IMR-90 (cell line): ENCODE measurements at regions not wholly inside any gene's neighbourhood (a gene's known extent, or its start where the extent isn't known, plus 50 kb on each side); places are given as distances from the start of the nearest gene placed in this dataset.

ENCODE experiments used
- ATAC-seq: fragments of 200-7000 bp; cut with Tn5 transposase; 2 replicates; pipeline ENCODE4 v1.9.1; 2020; ENCODE audit warnings: low read depth, mild to moderate bottlenecking, moderate library complexity
- BruUV-seq: library from RNA; stranded (reverse); fragments of 400-500 nt; replicated peaks from 2 replicates; lab custom pipeline; 2021; lab: Mats Ljungman, UMichigan
- CTCF ChIA-PET: fragments of 300-600 bp; formaldehyde crosslinking; extraction: SDS; loops from one replicate; lab custom pipeline; 2021; ENCODE audit warnings: antibody characterized with exemption; lab: Yijun Ruan, JAX
- POLR2A ChIA-PET: fragments of 300-600 bp; sonication (Branson Sonifier 250); formaldehyde crosslinking; loops from one replicate; lab custom pipeline; 2022; ENCODE audit warnings: antibody characterized with exemption; ENCODE audit not compliant: unreplicated experiment; lab: Charles Lee
- DNase-seq: peaks from one replicate; pipeline ENCODE4 v3.0.0; 2013
- H2AFZ ChIP-seq: replicated peaks from 2 replicates; pipeline ENCODE3; 2013; ENCODE audit warnings: low read length, mild to moderate bottlenecking; ENCODE audit not compliant: poor library complexity
- H2AK5ac ChIP-seq: 2 replicates; pipeline ENCODE4 v1.6.1; 2013; ENCODE audit warnings: low read depth, low read length, inconsistent platforms
- H2AK9ac ChIP-seq: replicated peaks from 2 replicates; pipeline ENCODE3; 2013; ENCODE audit warnings: mild to moderate bottlenecking, low read depth, low read length, moderate library complexity; ENCODE audit not compliant: poor library complexity
- H2BK120ac ChIP-seq: 2 replicates; pipeline ENCODE4 v1.6.1; 2013; ENCODE audit warnings: low read depth, low read length, inconsistent platforms
- H2BK15ac ChIP-seq: 3 replicates; pipeline ENCODE4 v1.6.1; 2013; ENCODE audit warnings: low read depth, low read length, inconsistent platforms
- H2BK20ac ChIP-seq: 2 replicates; pipeline ENCODE4 v1.6.1; 2013; ENCODE audit warnings: low read depth, mild to moderate bottlenecking, inconsistent platforms, low read length, moderate library complexity
- H2BK5ac ChIP-seq: 2 replicates; pipeline ENCODE4 v1.6.1; 2013; ENCODE audit warnings: mild to moderate bottlenecking, low read depth, low read length, inconsistent platforms; ENCODE audit not compliant: poor library complexity, severe bottlenecking
- H3K14ac ChIP-seq: replicated peaks from 2 replicates; pipeline ENCODE4 v1.6.1; 2013; ENCODE audit warnings: low read depth, low read length, inconsistent platforms
- H3K18ac ChIP-seq: 2 replicates; pipeline ENCODE4 v1.6.1; 2013; ENCODE audit warnings: low read depth, low read length, control low read depth
- H3K23ac ChIP-seq: 2 replicates; pipeline ENCODE4 v1.6.1; 2013; ENCODE audit warnings: low read depth, low read length, inconsistent platforms
- H3K27ac ChIP-seq: 2 replicates; pipeline ENCODE4 v1.5.1; 2013; ENCODE audit warnings: mild to moderate bottlenecking, control low read depth, low read length; ENCODE audit not compliant: insufficient read depth
- H3K27me3 ChIP-seq: 2 replicates; pipeline ENCODE4 v1.6.1; 2013; ENCODE audit warnings: low read length; ENCODE audit not compliant: control insufficient read depth, insufficient read depth
- H3K36me3 ChIP-seq: 2 replicates; pipeline ENCODE4 v1.6.1; 2013; ENCODE audit warnings: low read length, mixed read lengths; ENCODE audit not compliant: control insufficient read depth, insufficient read depth
- H3K4ac ChIP-seq: 2 replicates; pipeline ENCODE4 v1.6.1; 2013; ENCODE audit warnings: low read depth, low read length, inconsistent platforms
- H3K4me1 ChIP-seq: 2 replicates; pipeline ENCODE4 v1.6.1; 2013; ENCODE audit warnings: low read length, mixed read lengths; ENCODE audit not compliant: control insufficient read depth, insufficient read depth
- H3K4me2 ChIP-seq: 2 replicates; pipeline ENCODE4 v1.6.1; 2013; ENCODE audit warnings: low read depth, mild to moderate bottlenecking, control low read depth, low read length, moderate library complexity
- H3K4me3 ChIP-seq: 2 replicates; pipeline ENCODE4 v1.5.1; 2013; ENCODE audit warnings: low read depth, mild to moderate bottlenecking, control low read depth, low read length, moderate library complexity; ENCODE audit not compliant: insufficient read depth
- H3K56ac ChIP-seq: 2 replicates; pipeline ENCODE4 v1.6.1; 2013; ENCODE audit warnings: low read length, inconsistent platforms; ENCODE audit not compliant: insufficient read depth; ENCODE audit errors: extremely low read depth
- H3K79me1 ChIP-seq, 2 experiments: 2 replicates each; pipeline ENCODE4 v1.6.1; 2013; ENCODE audit warnings: low read length in 2 of 2, inconsistent platforms in 1 of 2, low read depth in 1 of 2
- H3K9ac ChIP-seq: 2 replicates; pipeline ENCODE4 v1.6.1; 2013; ENCODE audit warnings: low read depth, low read length, control low read depth
- H3K9me1 ChIP-seq: 2 replicates; pipeline ENCODE4 v1.6.1; 2013; ENCODE audit warnings: low read length, inconsistent platforms; ENCODE audit not compliant: insufficient read depth
- H3K9me3 ChIP-seq: 2 replicates; pipeline ENCODE4 v1.6.1; 2013; ENCODE audit warnings: low read length; ENCODE audit not compliant: control insufficient read depth, insufficient read depth
- H4K20me1 ChIP-seq: 2 replicates; pipeline ENCODE4 v1.6.1; 2013; ENCODE audit warnings: low read length, inconsistent platforms; ENCODE audit not compliant: insufficient read depth
- H4K5ac ChIP-seq: 2 replicates; pipeline ENCODE4 v1.6.1; 2013; ENCODE audit warnings: mild to moderate bottlenecking, low read depth, low read length, control low read depth
- H4K8ac ChIP-seq, 2 experiments: 2 replicates each; pipeline ENCODE4 v1.6.1; 2013; ENCODE audit warnings: low read depth in 2 of 2, low read length in 2 of 2, control low read depth in 1 of 2, inconsistent platforms in 1 of 2
- H4K91ac ChIP-seq: 2 replicates; pipeline ENCODE4 v1.6.1; 2013; ENCODE audit warnings: low read depth, low read length, inconsistent platforms; ENCODE audit not compliant: insufficient read depth
- BHLHE40 ChIP-seq: fragments of 150-350 bp; IDR thresholded peaks from 2 replicates; pipeline ENCODE4 v1.6.1; 2016; ENCODE audit warnings: mild to moderate bottlenecking, low read depth, low read length
- CEBPB ChIP-seq: IDR thresholded peaks from 2 replicates; pipeline ENCODE4 v1.6.1; 2012; ENCODE audit warnings: low read depth, low read length, improper control_type of control experiment
- CHD1 ChIP-seq: IDR thresholded peaks from 2 replicates; pipeline ENCODE4 v1.6.1; 2012; ENCODE audit warnings: low read depth, low read length, improper control_type of control experiment
- MAZ ChIP-seq: IDR thresholded peaks from 2 replicates; pipeline ENCODE4 v1.6.1; 2012; ENCODE audit warnings: low read depth, mild to moderate bottlenecking, low read length, improper control_type of control experiment, moderate library complexity, borderline replicate concordance
- POLR2A ChIP-seq: IDR thresholded peaks from 2 replicates; pipeline ENCODE4 v1.6.1; 2012; ENCODE audit warnings: mild to moderate bottlenecking, low read depth, low read length
- RCOR1 ChIP-seq: IDR thresholded peaks from 2 replicates; pipeline ENCODE4 v1.6.1; 2012; ENCODE audit warnings: mild to moderate bottlenecking, low read length, improper control_type of control experiment; ENCODE audit not compliant: insufficient replicate concordance
- RFX5 ChIP-seq: IDR thresholded peaks from 2 replicates; pipeline ENCODE4 v1.8.0; 2012; ENCODE audit warnings: low read depth, mild to moderate bottlenecking, low read length, moderate library complexity
- SMC3 ChIP-seq: fragments of 150-350 bp; IDR thresholded peaks from 2 replicates; pipeline ENCODE4 v1.6.1; 2016; ENCODE audit warnings: low read depth, mild to moderate bottlenecking, antibody characterized with exemption, low read length, moderate library complexity
- WGBS, 2 experiments: methylation state at CpG; one replicate each; pipeline versions ENCODE4 v1.1.5 to v1.1.7; 2013; ENCODE audit warnings: missing lambda C conversion rate in 2 of 2; ENCODE audit not compliant: insufficient read length in 1 of 2; ENCODE audit errors: extremely low coverage in 2 of 2; 5-methylcytosine and 5-hydroxymethylcytosine counted together
- dilution Hi-C: fragments of 300-500 bp; cut with HindIII; formaldehyde crosslinking; loops from one replicate; pipeline ENCODE4 v1.14.3; 2018; ENCODE audit warnings: low sequenced_read_pairs; ENCODE audit not compliant: unreplicated experiment
- in situ Hi-C: fragments of 300-500 bp; cut with MboI; formaldehyde crosslinking; loops from 3 replicates; pipeline ENCODE4 v1.14.3; 2019; ENCODE audit warnings: low sequenced_read_pairs, inconsistent platforms, mixed read lengths
- intact Hi-C: fragments of 100-400 bp; cut with micrococcal nuclease; formaldehyde crosslinking; loops from 2 replicates; pipeline ENCODE4 v1.10.0; 2022
- TF ChIP-seq, protein P1 (sequence below): fragments of 150-350 bp; IDR thresholded peaks from 2 replicates; pipeline ENCODE4 v1.6.1; 2016; ENCODE audit warnings: low read depth, mild to moderate bottlenecking, low read length, moderate library complexity, borderline replicate concordance
- TF ChIP-seq, protein P2 (sequence below): conservative IDR thresholded peaks from 2 replicates; pipeline ENCODE4 v1.5.1; 2012; ENCODE audit warnings: mild to moderate bottlenecking, low read depth, low read length, improper control_type of control experiment
- TF ChIP-seq, protein P3 (sequence below): fragments of 150-350 bp; IDR thresholded peaks from 2 replicates; pipeline ENCODE4 v1.6.1; 2017; ENCODE audit warnings: mild to moderate bottlenecking, antibody characterized with exemption, low read length, low read depth

DNA sequence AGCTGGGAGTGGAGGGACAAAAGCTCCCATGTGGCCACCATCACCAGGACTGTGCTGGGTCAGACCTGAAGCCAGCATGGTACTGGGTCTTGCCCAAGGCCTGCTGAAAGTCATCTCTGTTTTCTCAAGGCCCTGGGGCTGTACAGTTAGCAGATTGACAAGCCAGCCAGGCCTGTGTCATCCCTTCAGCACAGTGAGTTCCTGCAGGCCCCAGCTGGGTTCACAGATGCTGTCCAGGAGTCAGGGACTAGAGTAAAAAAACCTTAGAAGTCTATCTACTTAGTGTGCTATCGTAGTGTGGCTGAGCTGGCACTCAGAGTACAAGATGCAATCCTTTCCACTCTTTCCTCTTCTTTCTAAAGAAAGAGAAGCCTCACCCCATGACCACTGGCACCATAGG lies 246.0 kb upstream of the NAALADL2 start:
- in situ Hi-C loops, result no loop called here
- WGBS, 2 experiments, result no CpG with 5 or more reads among the region's 1 CpG
- H3K36me3 ChIP-seq, result no peaks in the 10 kb centered on the region
- no peak overlapping the region for H3K9ac ChIP-seq
- no peak overlapping the region for H2AFZ ChIP-seq
- H3K14ac ChIP-seq, result no peak overlapping the region
- H3K18ac ChIP-seq, result no peak overlapping the region
- H3K4me1 ChIP-seq, result no peaks in the 10 kb centered on the region
- H3K27me3 ChIP-seq, result no peaks in the 10 kb centered on the region
- CTCF ChIA-PET, result no interaction called here
- no peaks in the 10 kb centered on the region for H4K20me1 ChIP-seq
- no peak overlapping the region for H2BK15ac ChIP-seq
- ATAC-seq (no peak), DNase-seq (no peak)
- H3K23ac ChIP-seq, result no peak overlapping the region
- H2BK5ac ChIP-seq, result no peak overlapping the region
- no peak overlapping the region for H3K4me3 ChIP-seq
- no peak overlapping the region for H4K8ac ChIP-seq
- H4K91ac ChIP-seq, result no peak overlapping the region
- no peak overlapping the region for H3K4ac ChIP-seq
- no peak overlapping the region for H3K27ac ChIP-seq
- no peak overlapping the region for H2AK5ac ChIP-seq
- no peaks in the 10 kb centered on the region for H3K79me1 ChIP-seq
- TF ChIP-seq CHD1 (no peak), CEBPB (no peak), RFX5 (no peak), BHLHE40 (no peak), MAZ (no peak), POLR2A (no peak), RCOR1 (no peak), SMC3 (no peak)
- TF ChIP-seq, protein P1, sequence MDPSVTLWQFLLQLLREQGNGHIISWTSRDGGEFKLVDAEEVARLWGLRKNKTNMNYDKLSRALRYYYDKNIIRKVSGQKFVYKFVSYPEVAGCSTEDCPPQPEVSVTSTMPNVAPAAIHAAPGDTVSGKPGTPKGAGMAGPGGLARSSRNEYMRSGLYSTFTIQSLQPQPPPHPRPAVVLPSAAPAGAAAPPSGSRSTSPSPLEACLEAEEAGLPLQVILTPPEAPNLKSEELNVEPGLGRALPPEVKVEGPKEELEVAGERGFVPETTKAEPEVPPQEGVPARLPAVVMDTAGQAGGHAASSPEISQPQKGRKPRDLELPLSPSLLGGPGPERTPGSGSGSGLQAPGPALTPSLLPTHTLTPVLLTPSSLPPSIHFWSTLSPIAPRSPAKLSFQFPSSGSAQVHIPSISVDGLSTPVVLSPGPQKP, result no peak
- TF ChIP-seq, protein P2, sequence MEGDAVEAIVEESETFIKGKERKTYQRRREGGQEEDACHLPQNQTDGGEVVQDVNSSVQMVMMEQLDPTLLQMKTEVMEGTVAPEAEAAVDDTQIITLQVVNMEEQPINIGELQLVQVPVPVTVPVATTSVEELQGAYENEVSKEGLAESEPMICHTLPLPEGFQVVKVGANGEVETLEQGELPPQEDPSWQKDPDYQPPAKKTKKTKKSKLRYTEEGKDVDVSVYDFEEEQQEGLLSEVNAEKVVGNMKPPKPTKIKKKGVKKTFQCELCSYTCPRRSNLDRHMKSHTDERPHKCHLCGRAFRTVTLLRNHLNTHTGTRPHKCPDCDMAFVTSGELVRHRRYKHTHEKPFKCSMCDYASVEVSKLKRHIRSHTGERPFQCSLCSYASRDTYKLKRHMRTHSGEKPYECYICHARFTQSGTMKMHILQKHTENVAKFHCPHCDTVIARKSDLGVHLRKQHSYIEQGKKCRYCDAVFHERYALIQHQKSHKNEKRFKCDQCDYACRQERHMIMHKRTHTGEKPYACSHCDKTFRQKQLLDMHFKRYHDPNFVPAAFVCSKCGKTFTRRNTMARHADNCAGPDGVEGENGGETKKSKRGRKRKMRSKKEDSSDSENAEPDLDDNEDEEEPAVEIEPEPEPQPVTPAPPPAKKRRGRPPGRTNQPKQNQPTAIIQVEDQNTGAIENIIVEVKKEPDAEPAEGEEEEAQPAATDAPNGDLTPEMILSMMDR, result no peak
- TF ChIP-seq, protein P3, sequence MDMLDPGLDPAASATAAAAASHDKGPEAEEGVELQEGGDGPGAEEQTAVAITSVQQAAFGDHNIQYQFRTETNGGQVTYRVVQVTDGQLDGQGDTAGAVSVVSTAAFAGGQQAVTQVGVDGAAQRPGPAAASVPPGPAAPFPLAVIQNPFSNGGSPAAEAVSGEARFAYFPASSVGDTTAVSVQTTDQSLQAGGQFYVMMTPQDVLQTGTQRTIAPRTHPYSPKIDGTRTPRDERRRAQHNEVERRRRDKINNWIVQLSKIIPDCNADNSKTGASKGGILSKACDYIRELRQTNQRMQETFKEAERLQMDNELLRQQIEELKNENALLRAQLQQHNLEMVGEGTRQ, result no peak
- intact Hi-C loops, result no loop called here
- no peak overlapping the region for H3K4me2 ChIP-seq
- BruUV-seq, result no TSS peak
- dilution Hi-C loops, result no loop called here
- no peak overlapping the region for H2BK120ac ChIP-seq
- no peaks in the 10 kb centered on the region for H3K9me1 ChIP-seq
- POLR2A ChIA-PET, result interaction anchor here (0.6 kb wide), 1 partner anchor 951 kb away, joined by 3 read pairs; no protein-coding TSS in a partner anchor
- no peaks in the 10 kb centered on the region for H3K9me3 ChIP-seq
- H2AK9ac ChIP-seq, result no peak overlapping the region
- no peak overlapping the region for H2BK20ac ChIP-seq
- H3K56ac ChIP-seq, result no peak overlapping the region
- H4K5ac ChIP-seq, result no peak overlapping the region
